HG03196 (cell line): ENCODE measurements at regions not wholly inside any gene's neighbourhood (a gene's known extent, or its start where the extent isn't known, plus 50 kb on each side); places are given as distances from the start of the nearest gene placed in this dataset.
"Not testable (repeated sequence)": the region's sequence is repeated elsewhere in the genome, so short reads cannot be mapped to it uniquely, and the experiment has no call there.

ENCODE experiments used
- ATAC-seq: cut with Tn5 transposase; IDR thresholded peaks from one replicate; pipeline ENCODE4 v1.9.1; 2021; ENCODE audit not compliant: unreplicated experiment

DNA sequence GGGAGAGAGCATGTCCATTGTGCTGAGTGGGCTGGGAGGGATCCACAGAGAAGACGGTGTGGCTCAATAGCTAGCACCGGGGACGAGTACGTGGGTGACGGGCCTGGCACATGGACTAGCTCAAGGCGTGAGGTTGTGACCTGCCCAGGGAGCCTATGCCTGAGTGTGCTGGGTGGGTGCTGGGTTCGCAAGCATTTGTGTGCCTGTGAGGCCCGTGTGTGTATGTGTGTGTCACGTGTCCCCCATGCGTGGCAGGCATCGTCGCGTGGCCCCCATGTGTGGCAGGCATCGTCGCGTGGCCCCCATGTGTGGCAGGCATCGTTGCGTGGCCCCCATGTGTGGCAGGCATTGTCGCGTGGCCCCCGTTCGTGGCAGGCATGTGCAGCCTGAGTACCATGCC is 109.2 kb downstream of the TMEM121 start:
- ATAC-seq, result no peak

DNA sequence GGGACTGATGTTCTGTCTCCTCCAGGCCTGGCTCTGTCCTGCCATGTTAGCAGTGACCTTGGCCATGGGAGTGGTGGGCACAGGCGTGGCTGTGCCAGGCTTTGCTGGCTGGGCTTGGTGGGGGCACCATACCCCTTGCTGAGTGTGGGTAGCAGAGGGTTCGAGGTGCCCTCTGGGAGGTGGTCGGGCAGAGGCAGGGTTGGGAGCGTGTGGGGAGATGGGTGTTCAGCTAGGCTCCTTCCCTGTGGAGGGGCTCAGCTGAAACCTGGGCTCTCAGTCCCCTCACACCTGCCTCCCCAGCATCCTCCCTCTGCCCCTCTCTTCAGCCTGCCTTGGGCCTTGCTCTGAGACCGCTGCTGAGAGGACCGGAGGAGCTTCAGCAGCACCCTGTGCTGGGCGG is 109.6 kb downstream of the TMEM121 start:
- not testable (repeated sequence) for ATAC-seq

DNA sequence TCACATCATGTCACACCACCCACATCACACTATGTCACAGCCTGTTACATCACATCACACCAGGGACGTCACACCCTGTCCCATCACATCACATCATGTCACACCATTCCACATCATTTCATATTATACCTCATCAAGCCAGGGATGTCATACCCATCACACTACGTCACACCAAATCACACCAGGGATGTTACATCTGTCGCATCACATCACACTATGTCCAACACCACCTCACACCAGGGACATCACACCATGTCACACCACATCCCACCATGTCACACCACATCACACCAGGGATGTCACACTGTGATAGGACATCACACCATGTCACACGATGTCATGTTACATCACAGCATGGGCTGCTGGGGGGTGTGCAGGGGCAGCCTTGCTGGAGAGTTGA is 110.6 kb downstream of the TMEM121 start:
- no peak for ATAC-seq

DNA sequence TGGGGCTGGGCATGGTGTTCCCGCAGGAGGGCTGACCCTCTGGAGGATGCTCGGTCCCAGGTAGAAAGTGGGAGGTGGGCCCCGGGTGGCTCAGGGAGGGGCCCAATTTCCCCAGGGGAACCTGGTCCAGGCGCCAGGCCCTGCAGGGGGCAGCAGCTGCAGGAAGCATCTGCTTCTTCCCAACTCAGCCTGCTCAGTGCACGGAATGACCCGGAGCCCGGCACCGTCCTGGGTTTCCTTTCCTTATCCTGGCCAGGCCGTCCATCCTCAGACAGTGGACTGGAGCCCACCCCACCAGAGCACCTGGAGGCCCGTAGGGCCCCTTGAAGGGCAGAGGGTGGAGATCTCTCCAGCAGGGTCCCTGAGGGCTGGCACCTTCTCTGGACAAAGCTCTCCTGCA is 111.0 kb downstream of the TMEM121 start:
- ATAC-seq, result not testable (repeated sequence)

DNA sequence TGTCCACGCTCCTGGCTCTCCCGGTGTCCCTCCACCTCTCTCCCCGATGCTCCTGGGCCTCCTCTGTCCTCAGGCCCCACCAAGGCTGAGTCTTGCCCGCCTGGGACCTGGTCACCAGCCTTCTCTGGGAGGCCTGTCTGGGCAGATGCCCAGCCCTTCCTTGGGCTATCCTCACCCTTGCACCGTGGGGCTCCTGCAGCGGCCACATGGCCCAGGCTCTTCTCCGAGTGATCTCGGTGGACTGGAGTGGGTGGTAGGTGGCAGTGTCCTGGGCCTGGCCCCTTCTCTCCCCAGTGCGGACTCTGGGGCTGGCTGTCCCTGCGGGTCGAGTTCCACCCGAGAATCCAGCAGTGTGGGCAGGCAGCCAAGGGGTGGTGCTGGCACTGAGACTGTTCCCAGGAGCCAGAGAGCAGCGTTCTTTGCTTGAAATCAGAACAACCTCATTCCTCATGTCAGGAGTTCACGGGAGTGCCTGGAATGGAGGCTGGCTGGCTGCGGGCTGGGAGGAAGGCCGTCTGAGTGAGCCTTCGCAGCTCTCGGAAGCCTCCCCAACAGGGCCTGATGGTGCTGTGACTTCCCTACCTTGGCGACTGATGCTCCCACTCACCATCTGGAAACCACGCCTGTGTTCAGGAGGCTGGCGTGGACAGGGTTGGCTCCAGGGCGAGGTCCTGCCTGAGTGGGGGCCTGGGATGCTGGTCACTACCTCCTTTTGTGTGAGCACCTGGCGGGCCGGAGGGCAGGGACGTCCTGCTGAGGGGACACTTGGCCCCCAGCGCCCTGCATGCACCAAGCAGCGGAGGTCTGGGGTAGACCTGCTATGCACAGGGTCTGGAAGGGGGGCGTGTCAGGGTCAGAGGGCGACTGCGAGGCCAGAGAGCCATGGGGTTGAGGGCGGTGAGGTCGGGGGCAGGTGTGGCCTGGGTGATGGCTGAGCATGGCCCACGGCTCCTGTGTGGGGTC is 113.9 kb downstream of the TMEM121 start:
- not testable (repeated sequence) for ATAC-seq

DNA sequence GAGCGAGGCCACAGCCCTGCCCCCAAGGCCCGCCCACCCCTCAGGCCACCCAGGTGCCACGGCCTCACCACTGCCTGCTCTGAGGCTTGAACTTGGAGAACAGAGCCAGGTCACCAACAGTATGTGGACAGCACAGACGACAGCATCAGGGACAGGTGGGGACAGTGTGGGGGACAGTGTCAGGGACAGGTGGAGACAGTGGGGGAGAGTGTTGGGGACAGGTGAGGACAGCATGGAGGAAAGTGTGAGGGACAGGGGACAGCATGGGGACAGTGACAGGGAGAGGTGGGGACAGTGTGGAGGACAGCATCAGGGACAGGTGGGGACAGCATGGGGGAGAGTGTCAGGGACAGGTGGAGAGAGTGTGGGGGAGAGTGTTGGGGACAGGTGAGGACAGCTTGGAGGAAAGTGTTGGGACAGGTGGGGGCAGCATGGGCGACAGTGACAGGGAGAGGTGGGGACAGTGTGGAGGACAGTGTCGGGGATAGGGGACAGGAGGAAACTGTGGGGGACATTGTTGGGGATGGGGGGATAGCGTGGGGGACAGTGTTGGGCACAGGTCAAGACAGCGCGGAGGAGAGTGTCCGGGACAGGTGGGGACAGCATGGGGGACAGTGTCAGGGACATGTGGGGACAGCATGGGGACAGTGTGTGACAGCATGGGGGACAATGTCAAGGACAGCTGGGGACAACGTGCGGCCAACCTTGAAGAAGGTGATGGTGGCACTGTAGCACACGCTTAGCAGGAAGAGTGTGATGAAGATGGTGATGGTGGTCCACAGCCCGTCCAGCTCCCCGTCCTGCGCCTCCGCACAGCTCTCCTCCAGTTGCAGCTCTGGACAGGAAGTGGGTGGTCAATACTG is 114.9 kb downstream of the TMEM121 start:
- ATAC-seq, result no peak

DNA sequence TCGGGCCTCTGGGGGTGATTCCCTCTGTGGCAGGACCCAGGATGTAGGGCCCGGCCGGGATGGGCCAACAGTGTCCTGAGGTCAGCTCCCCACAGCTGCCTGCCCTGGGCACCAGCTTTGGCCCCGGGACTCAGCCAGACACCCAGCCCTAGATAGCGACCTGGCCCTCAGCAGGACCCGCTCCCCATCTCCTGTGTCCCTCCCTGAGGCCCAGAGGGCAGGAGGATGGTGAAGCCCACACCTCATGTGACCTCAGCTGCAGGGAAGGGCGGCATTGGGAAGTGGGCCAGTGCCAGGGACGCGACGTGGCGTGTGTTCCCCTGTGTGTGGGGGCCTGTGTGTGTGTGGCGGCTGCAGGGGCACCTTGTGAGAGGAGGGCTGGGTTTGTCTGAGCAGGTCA is 115.6 kb downstream of the TMEM121 start:
- not testable (repeated sequence) for ATAC-seq

DNA sequence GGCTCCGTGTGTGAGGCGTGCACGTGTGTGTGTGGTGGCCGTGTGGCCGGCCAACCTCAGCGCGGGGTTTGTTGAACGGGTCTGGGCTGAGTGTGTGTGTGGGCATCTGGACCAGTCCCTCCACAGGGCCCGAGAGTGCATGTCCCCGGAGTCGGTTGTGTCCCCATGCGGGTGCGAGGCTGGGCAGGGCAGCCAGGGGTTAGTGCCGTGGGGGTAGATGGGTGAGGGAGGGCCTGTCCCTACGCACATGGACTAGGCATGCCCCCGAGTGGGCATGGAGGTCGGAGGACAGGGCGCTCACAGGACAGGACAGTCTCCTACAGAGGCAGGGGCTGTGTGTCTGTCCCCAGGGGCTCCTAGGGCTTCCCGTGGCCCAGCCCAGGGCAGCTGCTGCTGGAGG is 116.1 kb downstream of the TMEM121 start:
- ATAC-seq, result not testable (repeated sequence)

DNA sequence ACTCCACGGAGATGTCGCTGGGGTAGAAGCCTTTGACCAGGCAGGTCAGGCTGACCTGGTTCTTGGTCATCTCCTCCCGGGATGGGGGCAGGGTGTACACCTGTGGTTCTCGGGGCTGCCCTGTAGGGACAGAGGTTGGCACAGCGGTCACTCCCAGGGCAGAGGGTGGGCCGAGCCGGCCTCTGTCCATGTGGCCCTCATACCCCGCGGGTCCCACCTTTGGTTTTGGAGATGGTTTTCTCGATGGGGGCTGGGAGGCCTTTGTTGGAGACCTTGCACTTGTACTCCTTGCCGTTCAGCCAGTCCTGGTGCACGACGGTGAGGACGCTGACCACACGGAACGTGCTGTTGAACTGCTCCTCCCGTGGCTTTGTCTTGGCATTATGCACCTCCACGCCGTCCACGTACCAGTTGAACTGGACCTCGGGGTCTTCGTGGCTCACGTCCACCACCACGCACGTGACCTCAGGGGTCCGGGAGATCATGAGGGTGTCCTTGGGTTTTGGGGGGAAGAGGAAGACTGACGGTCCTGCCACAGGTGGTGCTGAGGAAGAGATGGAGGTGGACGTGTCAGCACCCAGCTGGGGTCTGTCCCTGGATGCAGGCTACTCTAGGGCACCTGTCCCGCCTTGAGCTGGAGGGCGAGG is 117.1 kb downstream of the TMEM121 start:
- not testable (repeated sequence) for ATAC-seq

DNA sequence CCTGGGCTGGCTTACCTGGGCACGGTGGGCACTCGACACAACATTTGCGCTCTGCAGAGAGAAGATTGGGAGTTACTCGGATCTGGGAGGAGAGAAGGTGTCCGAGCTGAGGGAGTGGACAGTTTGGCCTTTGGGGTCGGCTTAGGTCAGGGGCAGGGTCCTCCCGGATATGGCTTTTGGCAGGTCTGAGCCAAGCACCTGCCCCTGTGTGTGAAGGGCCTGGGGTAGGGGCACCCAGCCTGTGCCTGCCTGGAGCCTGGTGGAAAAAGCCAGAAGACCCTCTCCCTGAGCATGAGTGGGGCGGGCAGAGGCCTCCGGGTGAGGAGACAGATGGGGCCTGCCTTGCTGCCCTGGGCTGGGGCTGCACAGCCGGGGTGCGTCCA is 117.7 kb downstream of the TMEM121 start:
- not testable (repeated sequence) for ATAC-seq

DNA sequence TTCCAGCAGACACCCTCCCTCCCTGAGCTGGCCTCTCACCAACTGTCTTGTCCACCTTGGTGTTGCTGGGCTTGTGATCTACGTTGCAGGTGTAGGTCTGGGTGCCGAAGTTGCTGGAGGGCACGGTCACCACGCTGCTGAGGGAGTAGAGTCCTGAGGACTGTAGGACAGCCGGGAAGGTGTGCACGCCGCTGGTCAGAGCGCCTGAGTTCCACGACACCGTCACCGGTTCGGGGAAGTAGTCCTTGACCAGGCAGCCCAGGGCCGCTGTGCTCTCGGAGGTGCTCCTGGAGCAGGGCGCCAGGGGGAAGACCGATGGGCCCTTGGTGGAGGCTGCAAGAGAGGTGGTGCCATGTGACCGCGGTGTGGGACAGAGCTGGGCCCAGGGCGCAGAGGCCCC is 118.1 kb downstream of the TMEM121 start:
- not testable (repeated sequence) for ATAC-seq

DNA sequence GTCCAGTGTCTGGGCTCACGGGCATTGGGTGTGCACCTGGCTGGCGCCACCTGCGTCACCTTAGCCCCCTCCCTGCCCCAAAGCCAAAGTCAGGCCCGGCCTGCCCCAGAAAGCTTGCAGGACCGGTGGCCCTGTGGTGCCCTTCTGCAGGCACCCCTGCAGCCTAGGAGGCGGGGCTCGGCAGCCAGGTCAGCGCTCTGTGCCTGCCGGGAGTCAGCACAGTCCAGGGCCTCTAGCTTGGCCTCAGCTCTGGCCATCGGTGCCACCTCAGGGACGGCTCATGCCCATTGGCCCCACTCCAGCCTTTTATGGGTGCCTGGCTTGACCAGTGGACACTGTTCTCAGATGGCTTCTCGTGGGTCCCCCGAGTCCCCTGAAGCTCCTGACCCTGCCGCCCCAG is 118.5 kb downstream of the TMEM121 start:
- ATAC-seq, result not testable (repeated sequence)

DNA sequence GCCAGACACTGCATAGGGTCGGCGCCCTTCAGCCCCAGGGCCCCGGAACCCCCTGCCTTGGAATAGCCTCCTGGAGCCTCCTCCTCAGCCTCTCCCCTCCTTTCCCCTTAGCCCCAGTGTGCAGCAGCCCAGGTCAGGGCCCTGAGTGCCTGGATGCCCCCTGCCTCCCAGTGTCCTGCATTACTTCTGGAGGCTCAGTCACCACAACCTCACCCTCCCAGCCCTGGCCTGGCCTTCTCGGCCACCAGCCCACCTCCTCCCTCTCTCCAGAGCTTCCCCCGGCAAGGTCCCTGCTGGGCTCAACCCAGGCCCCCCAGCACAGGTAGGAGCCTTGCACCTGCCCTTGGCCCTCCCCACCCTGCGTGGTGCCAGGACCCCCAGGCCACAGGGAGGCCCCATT is 119.0 kb downstream of the TMEM121 start:
- not testable (repeated sequence) for ATAC-seq

DNA sequence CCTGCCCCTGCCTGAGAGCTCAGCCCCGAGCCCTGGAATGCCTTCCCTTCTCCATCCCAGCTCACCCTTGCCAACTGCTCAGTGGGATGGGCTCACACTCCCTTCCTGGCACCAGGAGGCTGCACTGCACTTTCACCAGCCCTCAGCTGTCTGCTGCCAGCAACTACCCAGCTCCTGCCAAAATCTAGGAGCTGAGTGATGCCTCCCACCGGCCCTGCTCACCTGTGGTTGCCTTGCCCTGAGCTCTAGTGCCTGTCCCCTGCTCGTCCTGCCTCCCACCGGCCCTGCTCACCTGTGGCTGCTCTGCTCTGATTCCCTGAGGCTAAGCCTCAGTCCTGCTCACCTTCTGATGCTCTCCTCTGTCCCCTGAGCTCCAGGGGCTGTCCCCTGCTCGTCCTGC is 119.8 kb downstream of the TMEM121 start:
- no peak for ATAC-seq

DNA sequence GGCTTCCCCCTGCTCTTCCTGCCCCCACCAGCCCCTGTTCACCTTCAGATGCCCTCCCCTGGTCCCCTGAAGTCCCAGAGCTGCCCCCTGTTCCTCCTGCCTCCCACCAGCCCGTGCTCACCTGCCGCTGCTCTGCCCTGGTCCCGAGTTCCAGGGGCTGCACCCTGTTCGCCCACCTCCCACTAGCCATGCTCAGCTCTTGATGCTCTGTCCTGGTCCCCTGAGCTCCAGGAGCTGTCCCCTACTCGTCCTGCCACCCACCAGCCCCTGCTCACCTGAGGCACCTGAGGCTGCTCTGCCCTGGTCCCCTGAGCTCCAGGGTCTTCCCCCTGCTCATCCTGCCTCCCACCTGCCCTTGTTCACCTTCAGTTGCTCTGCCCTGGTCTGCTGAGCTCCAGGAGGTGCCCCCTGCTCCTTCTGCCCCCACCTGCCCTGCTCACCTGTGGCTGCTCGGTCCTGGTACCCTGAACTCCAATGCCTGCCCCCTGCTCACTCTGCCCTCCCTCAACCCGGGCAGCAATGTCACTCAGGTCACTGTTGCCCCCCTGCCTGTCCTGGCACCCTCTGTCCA is 120.4 kb downstream of the TMEM121 start:
- ATAC-seq, result not testable (repeated sequence)

DNA sequence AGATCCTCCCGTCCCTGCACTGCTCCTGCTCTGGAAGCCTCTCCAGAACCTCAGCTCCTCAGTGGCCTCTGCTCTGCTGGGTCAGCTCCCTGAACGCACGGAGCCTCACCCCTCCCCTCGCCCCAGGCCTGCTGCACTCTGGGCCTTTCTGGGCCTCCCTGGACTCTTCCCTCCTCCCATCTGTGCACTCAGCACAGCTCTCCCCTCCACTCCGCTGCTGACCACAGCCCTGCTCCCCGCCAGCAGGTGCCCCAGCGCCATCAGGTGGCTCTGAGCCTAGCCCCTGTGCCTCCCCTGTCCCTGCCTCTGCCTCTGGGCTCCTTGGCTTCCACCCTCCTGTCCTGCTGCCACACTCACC is 121.0 kb downstream of the TMEM121 start:
- ATAC-seq, result not testable (repeated sequence)

DNA sequence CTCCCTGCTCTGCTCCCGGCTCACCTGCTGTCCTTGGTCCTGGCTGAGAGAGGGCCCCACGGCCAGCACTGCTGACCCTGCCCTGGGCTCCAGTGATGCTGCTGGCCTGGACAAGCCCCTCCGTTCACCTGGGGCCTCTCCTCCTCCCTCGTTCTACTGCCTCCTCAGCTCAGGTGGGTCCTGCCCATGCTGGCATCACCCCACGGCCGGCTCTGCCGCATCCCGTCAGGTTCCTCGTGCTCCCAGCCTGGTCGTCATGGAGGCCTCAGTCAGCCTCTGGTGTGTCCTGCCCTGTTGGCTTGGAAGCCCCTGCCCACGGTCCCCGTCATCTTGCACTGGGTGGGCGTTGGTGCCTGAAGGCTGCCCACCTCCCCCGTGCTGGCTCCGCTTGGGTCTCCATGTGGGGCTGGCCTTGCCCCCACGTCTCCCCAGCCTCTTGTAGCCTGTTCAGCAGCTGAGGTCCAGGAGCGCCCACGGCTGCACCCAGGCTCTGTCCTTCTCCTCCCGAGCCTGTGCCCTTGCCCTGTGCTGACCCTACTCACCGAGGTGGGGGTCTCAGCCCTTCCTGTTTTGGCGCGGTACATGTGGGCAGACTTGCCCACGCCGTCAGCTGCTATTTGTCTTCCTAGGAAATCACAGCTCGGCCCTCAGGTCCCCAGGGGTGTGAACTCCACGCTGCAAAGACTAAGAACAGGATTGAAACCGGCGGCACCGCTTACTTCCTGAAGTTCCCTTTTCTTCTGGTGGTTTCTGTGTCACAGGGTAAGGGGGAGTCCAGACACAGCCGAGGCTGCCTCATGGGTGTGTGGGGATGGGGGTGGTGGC is 121.6 kb downstream of the TMEM121 start:
- no peak for ATAC-seq

DNA sequence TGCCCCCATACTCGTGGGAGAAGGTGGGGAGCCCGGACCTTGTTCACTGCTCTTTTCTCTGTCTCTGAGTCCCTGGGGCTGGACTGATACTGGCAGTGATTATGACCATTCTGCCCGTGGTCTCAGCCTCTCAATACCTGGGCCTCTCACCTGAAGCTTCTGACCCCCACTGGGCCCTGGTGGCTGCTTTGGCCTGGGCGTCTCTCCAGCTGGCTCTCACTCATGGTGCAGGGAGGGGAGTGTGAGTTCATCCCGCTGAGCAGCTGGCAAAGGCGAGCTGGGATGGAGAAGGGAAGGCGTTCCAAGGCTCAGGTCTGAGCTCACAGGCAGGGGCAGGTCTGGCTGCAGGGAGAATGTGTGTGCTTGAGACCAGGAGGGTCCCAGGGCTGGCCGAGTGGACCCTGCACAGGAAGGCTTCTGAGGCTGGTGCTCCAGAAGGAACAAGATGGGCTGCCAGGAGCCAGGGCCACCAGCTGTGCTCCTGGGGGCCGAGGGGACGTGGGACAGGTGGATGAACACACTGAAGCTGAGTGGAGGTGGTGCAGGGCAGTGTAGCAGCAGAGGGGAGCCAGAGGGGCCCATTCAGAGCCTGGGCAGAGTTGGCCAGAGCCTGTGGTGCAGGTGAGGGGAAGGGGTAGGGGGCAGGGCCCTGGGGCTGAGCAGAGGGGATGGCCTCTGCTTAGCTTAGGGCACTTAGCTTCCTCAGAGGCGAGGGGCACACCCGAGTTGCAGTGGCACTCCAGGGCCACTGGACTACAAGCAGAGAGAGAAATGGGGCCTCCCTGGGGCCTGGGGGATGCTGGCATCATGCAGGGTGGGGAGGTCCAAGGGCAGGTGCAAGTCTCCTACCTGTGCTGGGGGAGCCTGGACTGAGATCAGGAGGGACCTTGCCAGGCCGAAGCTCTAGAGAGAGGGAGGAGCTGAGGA is 122.5 kb downstream of the TMEM121 start:
- not testable (repeated sequence) for ATAC-seq

DNA sequence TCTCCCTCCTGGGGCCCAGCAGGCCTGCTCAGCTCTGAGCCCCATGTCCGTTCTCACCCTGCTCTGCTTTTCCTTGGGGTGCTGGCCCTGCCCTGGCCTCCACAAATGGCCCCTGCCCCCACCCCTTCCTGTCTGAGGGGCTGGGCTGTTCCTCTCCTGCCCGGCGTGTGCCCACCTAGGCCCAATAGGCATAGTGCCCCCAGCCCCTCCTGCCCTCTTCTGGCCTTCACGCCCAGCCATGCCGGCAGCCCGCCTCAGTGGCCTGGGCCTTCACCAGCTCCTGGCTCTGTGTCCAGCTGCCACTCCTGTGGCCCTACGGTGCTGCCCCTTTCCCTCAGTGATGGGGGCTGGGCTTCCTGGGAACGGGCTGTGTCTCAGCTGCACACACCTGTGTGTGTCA is 125.9 kb downstream of the TMEM121 start:
- not testable (repeated sequence) for ATAC-seq
